ENCODE measurements at regions not wholly inside any gene's neighbourhood (a gene's known extent, or its start where the extent isn't known, plus 50 kb on each side); places are given as distances from the start of the nearest gene placed in this dataset.

- DNase-seq: no peak
These were observed 1015.0 kb upstream of the TENM4 start for GRCh38 chr11:80455818-80456217.

- no peak for DNase-seq
These were observed 1010.3 kb upstream of the TENM4 start for GRCh38 chr11:80451105-80451504.

- no peak for DNase-seq
These were observed 1007.9 kb upstream of the TENM4 start for GRCh38 chr11:80448709-80449108.

- no peak for DNase-seq
These were observed 1002.3 kb upstream of the TENM4 start for GRCh38 chr11:80443177-80443576.

- DNase-seq: no peak
These were observed 1001.0 kb upstream of the TENM4 start for GRCh38 chr11:80441821-80442220.

- DNase-seq: no peak
These were observed 1000.0 kb upstream of the TENM4 start for GRCh38 chr11:80440835-80441234.

- no peak for DNase-seq
These were observed 995.7 kb upstream of the TENM4 start for GRCh38 chr11:80436547-80436946.

GRCh38 chr11:80435345-80435744 is 994.5 kb upstream of the TENM4 start:
- no peak for DNase-seq

- DNase-seq: no peak
These were observed 991.2 kb upstream of the TENM4 start for GRCh38 chr11:80432057-80432456.

GRCh38 chr11:80424012-80424695 is 983.3 kb upstream of the TENM4 start:
- no peak for DNase-seq

GRCh38 chr11:80420374-80420773 is 979.5 kb upstream of the TENM4 start:
- DNase-seq: no peak

GRCh38 chr11:80417681-80418080 is 976.9 kb upstream of the TENM4 start:
- DNase-seq: no peak

- no peak for DNase-seq
These were observed 974.8 kb upstream of the TENM4 start for GRCh38 chr11:80415580-80415979.

GRCh38 chr11:80414181-80415165 is 973.6 kb upstream of the TENM4 start:
- no peak for DNase-seq

GRCh38 chr11:80412604-80413003 is 971.8 kb upstream of the TENM4 start:
- no peak for DNase-seq

GRCh38 chr11:80393210-80393609 is 952.4 kb upstream of the TENM4 start:
- no peak for DNase-seq

- no peak for DNase-seq
These were observed 949.7 kb upstream of the TENM4 start for GRCh38 chr11:80390505-80390904.

GRCh38 chr11:80388536-80388935 is 947.7 kb upstream of the TENM4 start:
- no peak for DNase-seq

- DNase-seq: no peak
These were observed 947.3 kb upstream of the TENM4 start for GRCh38 chr11:80388130-80388529.

- no peak for DNase-seq
These were observed 942.8 kb upstream of the TENM4 start for GRCh38 chr11:80383655-80384054.

GRCh38 chr11:80379620-80380278 is 938.9 kb upstream of the TENM4 start:
- DNase-seq: no peak

- no peak for DNase-seq
These were observed 931.1 kb upstream of the TENM4 start for GRCh38 chr11:80371931-80372330.

GRCh38 chr11:80365980-80366379 is 925.1 kb upstream of the TENM4 start:
- DNase-seq: no peak
